CMK (cell line): ENCODE measurements at regions not wholly inside any gene's neighbourhood (a gene's known extent, or its start where the extent isn't known, plus 50 kb on each side); places are given as distances from the start of the nearest gene placed in this dataset.
"Not testable (repeated sequence)": the region's sequence is repeated elsewhere in the genome, so short reads cannot be mapped to it uniquely, and the experiment has no call there.

Source experiments
- DNase-seq: peaks from one replicate; pipeline ENCODE4 v3.0.0-alpha.2; 2010; ENCODE audit warnings: low read depth

- DNase-seq = no peak
These were observed 1096.9 kb upstream of the ALCAM start for GRCh38 chr3:104269771-104270170.

DNA sequence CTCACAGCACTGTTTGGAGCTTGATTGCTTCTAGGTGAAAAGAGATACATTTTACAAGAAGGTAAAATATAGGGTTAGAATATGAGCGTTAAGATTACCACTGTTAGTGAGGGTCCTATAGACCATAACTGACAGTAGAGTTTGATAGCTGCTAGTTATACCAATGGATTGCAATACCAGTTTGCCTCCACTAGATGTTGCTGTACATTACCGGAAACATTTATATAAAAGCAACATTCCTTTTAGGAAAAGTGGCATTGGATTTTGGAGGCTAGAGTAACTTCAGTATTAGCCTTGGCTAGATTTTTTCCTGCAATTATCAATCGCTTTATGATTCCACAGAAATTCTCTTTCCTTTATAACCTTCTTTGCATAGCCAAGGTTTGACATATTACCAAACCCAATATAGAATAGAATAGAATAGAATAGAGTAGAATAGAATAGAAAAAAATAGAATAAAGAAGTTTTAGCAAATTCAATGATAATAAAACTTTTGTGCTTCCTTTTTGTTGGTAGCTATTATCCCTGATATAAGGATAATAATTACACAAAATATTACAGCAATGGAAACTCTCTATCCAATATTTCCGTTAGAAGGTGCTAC is 1093.6 kb upstream of the ALCAM start:
- DNase-seq = no peak

- no peak for DNase-seq
These were observed 1091.5 kb upstream of the ALCAM start for GRCh38 chr3:104275199-104275598.

DNA sequence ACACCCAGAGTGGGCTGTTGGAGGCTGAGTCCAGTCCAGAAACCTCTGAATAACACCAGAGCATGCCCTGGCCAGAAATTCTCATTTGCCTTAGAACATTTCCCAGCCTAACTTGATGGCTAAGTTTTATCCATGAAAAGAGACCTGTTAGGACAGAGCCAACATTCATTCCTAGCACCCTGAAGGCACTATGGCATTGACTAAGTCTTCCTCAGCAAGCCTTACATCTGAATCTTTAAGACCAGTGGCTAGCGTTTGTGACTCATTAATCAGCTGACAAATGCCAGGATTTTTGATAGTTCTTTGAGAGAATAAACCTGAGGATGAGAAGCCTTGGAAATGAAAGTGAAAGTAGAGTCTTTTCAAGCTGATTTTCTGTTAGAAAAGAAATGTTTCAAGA is 1087.1 kb upstream of the ALCAM start:
- DNase-seq = no peak

GRCh38 chr3:104281713-104282112 is 1085.0 kb upstream of the ALCAM start:
- DNase-seq = no peak

DNA sequence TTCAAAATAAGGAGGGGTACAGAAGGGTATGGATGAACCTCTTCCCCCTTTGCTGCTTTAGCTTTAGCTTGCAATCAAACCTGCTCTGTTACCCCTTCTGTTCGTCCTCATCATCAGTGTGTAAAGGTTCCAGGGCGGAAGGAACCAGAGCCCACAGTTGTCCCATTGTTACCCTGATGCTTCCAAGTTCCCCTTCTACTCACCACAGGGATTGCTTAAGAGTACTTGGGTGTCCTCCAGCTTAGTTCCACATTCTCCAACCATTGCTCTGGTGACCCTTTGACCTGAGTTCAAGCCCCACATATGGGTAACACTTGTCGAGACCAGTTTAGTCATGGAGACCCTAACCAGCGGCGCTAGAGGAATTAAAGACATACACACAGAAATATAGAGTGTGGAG is 1080.1 kb upstream of the ALCAM start:
- no peak for DNase-seq

DNA sequence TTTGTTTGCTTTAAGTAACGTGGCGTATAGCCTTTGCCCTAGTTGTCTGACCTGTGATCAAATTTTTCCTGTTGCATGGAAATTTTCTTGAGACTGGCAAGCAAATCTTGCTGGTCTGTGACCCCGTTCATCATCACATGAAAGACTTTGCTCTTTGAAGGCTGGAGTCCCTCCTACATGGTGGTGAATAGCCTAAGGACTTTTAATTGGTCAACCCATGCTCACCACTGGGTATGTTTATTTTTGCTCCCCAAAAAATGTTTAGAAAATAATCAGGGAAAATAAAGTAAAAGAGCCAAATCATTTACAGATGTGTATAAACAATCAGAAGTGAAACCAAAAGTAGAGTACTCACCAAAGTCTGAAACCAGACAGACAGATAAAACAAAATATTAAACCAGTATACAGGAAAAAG is 1075.3 kb upstream of the ALCAM start:
- no peak for DNase-seq

- no peak for DNase-seq
These were observed 1074.8 kb upstream of the ALCAM start for GRCh38 chr3:104291878-104292277.

- DNase-seq = no peak
These were observed 1069.1 kb upstream of the ALCAM start for GRCh38 chr3:104297617-104298016.

DNA sequence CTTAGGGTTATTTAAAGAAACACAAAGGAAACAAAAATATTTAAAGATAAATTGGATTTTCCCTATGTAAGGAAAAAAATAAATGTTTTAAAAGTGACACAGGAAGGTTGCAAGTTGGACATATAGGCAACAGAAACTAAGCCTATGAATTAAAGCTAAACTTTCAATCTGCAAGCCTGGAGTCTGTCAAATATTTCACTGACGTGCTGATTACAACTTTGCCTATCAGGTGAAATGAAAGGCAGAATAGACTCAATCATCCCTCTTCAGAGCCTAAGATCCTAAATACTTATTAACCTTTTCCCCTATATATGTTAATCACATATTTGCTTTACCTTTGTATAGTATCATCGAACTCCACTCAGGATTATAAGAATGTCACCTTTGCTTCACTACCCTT is 1068.0 kb upstream of the ALCAM start:
- DNase-seq = no peak

DNA sequence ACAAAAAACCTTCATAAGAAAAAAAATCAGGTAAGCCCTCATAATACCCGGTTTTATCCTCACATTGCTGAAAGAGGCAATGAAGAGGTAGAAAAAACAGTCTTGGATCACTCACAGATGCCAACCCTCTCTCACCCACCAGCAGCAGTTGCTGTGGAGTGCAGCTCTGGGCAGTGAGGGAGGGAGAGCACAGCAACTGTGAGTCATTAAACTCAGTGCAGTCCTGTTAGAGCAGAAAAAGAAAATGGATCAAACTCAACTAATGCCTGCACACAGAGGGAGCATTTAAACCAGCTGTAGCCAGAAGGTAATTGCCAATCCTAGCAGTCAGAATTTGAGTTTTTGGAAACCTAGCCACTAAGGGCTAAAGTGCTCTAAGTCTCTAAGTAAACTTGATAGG is 1050.6 kb upstream of the ALCAM start:
- no peak for DNase-seq

- peak; percentile 5 for DNase-seq
These were observed 1043.5 kb upstream of the ALCAM start for GRCh38 chr3:104323226-104323625.

- no peak for DNase-seq
These were observed 1019.4 kb upstream of the ALCAM start for GRCh38 chr3:104347291-104347690.

DNA sequence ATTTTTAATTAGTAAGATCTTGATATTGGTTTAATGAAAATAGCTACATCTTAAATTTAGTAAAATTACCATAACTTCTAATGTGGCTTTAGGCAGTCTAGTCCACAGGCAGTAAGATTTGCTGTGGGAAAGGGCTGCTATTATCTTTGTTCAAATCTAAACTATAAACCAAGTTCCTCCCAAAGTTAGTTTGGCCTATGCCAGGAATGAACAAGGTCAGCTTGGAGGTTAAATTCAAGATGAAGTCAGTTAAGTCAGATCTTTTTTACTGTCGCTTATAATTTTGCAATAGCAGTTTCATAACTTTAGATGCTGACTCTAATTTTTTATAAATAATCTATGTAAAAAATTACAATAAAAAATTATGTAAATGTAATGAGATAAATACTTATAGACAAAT is 1016.9 kb upstream of the ALCAM start:
- no peak for DNase-seq

DNA sequence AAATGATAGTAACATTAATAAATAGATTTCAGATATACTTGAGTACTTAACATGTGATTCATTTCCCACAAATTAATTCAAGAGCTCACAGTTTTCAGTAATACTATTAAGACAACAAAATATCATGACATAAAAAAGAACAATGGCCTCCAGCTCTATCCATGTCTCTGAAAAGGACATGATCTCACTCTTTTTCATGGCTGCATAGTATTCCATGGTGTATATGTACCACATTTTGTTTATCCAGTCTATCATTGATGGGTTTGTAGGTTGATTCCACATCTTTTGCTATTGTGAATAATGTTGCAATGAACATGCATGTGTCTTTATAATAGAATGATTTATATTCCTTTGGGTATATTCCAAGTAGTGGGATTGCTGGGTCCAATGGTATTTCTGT is 1012.8 kb upstream of the ALCAM start:
- no peak for DNase-seq

DNA sequence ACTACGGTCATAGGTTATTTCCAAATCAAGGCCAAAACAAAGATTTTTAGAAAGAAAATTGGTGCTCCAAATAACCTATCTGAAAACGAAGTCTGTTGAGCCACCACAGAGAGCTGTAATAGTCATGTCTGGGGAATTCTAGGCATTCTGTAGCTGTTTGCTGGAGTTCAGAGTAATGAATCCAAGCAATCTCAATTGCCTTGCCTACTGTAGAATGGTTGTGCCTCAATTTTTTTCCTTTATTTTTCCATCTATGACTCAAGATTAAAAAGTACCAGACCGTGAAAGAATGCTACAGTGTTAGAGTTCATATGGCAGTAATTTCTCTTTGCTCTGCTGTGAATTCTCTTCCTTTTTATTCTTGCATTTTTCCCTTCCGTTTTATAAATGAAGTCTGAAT is 1007.2 kb upstream of the ALCAM start:
- DNase-seq = no peak

DNA sequence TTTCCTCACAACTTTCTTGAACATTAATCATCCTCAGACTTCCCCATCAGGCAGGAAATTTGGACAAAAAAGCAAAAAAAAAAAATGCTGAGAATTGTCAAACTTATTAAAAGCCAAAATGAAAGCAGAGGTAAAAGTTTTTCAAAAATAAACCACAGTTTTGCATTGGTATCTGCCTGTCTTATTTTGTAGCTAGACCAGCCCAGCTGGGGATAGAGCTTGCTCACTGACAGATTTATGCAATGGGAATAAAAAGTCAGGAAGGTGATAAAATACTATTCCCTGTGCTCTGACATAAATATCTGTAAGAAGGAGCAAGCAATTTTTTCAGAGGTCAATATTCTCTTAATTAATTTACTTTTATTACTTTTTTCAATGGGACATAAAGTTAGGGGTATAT is 1006.7 kb upstream of the ALCAM start:
- DNase-seq = no peak

DNA sequence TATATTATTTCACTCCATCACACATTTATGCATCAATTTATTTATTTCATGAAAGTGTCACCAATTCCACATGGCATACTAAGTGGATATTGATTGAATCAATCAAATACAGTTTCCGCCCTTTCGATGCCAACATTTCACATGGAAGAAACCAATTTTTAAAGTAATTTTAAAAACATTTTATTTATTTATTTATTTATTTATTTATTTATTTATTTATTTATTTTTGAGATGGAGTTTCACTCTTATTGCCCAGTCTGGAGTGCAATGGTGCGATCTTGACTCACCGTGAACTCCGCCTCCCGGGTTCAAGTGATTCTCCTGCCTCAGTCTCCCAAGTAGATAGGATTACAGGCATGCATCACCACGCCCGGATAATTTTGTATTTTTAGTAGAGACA is 1005.0 kb upstream of the ALCAM start:
- not testable (repeated sequence) for DNase-seq

DNA sequence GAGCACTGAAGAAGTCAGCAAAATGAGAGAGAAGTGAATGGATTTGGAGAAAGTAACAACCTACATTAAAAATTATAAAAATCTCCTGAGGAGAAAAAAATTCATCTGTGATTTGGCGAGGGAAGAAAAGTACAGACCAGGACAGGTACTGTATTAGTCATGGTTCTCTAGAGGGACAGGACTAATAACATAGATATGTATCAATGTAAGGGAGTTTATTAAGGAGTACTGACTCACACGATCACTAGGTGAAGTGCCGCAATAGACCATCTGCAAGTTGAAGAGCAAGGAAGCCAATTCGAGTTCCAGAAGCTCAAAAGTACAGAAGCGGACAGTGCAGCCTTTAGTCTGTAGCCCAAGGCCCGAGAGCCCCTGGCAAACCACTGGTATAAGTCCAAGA is 1004.4 kb upstream of the ALCAM start:
- no peak for DNase-seq

GRCh38 chr3:104367000-104367399 is 999.7 kb upstream of the ALCAM start:
- DNase-seq = no peak

DNA sequence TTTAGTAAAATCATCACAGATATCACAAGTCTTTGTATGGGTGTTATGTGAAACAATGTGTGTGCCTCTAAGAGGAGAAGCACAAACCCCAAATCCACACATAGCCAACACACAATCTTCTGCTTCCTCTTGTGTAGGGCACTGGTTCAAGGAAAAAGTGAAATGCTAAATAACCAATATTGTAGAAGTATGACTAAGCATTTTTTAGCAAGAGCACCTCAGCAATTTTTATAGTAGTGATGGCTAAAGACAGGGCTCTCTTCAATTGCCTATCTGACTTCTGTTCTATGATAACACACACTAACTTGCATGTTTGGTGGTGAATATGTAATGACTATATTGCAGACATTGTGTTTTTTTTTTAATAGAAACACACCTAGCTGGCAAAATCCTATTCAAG is 997.9 kb upstream of the ALCAM start:
- no peak for DNase-seq

- DNase-seq = no peak
These were observed 981.3 kb upstream of the ALCAM start for GRCh38 chr3:104385421-104385820.

- no peak for DNase-seq
These were observed 978.1 kb upstream of the ALCAM start for GRCh38 chr3:104388619-104389018.

GRCh38 chr3:104392327-104392726 is 974.4 kb upstream of the ALCAM start:
- no peak for DNase-seq
